ENCODE measurements at regions not wholly inside any gene's neighbourhood (a gene's known extent, or its start where the extent isn't known, plus 50 kb on each side); places are given as distances from the start of the nearest gene placed in this dataset.

DNA sequence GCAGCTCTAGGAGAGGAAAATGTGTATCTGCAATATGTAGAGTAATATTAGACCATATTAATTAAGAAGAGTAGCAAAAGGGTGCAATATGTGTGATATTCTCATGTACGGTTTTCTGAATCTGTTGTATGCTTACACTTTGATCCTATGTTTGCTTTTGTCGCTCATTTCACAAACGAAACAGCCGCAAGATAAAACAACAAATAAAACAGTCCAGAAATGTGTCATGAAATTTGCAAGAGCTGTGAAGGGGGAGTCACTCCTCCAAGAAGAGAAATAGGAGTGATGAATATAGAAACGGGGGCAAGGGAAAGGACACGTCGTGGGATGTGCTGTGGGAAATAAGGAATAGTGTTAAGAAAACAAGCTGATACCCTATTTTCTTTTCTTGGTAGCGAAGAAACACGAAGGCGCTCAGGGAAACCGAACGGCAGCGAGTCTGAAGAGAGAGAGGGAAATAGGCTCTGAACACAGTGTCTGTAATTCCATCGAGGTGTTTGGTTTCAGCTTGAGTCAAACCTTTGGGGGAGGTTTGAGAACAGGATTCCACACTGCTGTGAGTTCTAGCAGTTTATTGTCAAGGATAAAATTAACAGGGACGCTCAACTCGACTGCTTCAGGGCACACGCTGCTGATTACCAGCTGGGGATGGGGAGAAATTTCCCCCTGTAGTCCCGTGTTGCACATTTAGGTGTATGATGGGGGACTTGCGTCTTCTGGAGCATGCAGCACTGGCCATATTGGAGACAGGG, 595.6 kb upstream of the TENM3 start:
- DNase-seq = no peak

- DNase-seq = no peak
These were observed 593.0 kb upstream of the TENM3 start for GRCh38 chr4:181650033-181650825.

DNA sequence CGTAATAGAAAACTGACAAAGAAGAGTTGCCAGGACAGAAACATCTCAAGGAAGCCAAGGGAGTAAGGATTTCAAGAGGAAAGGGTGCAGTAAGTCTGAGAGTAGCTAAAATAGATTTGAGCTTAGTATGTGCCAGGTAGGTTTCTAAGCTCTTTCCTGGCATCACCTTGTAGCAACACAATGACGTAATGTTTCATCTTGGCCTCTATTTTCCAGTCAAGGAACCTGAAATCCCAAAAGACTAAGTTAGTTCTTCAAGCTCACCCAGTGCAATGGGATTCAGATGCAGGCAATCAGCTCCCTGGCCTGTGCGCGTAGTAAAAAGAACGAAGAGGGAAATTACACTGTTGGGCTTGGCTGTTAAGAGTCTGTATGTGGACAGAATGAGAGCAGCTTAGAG, 586.5 kb upstream of the TENM3 start:
- DNase-seq = no peak

- DNase-seq = no peak
These were observed 584.0 kb upstream of the TENM3 start for GRCh38 chr4:181659202-181659601.

DNA sequence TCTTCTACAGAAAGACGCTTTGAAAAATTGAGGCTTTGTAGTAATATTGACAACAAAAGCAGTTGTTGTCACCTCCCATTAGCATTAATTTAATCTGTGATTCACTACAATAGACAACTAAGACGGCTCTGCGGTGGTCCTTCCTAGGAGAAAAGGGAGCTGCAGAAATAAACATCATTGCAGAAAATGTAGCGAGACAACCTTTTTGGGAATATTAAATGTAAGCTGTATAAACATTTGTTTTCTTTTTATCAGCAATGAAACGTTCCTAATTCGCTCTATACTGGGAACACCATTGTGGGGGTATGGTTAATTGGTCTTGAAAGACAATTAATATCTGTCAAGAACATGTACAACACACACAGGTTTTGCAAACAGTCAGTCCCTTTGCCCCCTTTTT, 583.3 kb upstream of the TENM3 start:
- no peak for DNase-seq

DNA sequence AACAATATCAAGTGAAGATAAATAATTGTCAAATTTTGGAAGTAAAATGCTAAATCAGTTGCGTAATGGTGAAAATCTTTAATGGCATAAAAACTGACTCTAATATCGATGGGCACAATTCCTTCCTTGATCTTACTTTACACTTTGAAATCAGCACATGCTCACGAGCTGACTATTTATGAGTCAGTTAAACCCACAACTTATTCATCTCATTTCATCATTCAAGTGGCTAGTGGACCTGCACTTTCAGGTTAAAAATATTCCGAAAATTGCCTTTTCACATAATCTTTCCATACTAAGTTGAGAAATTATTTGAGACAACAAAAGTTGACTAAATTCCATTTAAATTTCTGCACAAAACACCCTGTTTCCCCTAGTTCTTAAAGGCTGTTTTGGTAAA, 582.1 kb upstream of the TENM3 start:
- DNase-seq = no peak

DNA sequence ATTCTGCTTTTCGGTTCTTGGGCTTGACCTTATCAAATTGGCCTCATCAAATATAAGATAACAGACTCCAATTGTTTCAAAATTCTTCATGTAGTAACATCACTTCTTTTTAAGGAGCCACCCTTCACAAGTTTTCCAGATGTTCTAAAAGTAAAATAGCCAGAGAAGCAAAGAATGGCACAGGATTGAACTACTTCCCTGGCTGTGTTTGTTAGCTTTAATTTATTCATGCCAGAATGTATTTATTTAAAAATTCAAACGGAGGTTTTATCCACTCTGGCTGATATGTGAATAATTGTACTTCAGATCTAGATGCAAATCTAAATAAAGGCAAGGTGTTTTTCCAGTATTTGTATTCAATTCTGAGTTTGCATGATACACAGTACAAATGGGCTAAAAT, 581.3 kb upstream of the TENM3 start:
- DNase-seq = no peak

- no peak for DNase-seq
These were observed 580.8 kb upstream of the TENM3 start for GRCh38 chr4:181662383-181662782.

DNA sequence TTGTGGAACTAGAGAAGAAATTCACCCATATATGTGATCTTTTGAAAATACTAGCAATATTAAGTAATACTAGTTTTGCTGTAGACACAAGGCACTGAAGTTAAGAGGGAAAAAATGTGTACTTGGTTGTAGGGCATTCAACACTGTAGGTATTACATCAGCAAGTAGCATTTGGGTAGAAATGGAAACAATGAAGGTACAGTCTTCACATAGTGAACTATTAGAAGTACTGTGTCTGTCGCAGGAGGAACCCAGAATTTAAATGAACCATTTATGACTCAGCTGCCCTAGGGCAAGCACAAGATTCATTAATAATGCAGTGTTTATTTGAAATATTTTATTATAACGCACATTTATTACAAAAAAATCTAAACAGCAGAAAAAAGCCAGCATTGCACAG, 572.7 kb upstream of the TENM3 start:
- DNase-seq = no peak

DNA sequence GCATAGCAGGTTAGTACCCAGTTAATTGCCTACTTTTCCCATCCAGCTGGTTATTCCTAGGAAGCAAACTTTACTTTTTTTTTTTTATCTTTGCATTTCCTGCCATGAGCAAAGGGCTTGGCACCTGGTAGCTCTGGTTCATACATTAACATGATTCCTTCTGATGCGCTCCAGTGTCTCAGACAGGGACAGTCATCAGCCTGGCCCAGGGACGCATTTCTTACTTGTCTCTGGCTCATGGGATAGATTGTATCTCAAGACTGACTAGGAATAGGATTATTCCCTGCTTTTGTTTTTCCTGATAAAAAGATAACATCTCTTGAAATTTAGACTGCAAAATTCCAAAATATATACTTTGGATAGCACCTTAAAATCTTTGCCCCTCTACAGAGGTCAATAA, 571.5 kb upstream of the TENM3 start:
- no peak for DNase-seq

DNA sequence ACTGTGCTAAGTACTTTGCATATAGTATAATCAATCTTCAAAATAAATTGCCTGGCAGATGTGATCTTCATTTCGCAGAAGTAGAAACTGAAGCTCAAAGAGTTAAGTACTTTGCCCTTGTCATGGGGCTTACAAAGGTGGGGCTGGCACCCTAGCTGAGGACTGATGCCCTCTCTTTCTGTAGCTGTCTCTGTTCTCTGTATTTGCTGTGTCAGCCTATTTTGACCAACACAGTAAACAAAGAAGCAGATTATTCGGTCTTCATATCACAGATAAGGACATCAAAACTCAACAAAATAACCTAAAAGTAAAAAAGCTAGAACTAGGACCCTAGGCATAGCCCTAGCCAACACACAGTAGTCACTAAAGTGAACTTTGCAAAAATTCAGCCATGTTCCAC, 570.5 kb upstream of the TENM3 start:
- no peak for DNase-seq

DNA sequence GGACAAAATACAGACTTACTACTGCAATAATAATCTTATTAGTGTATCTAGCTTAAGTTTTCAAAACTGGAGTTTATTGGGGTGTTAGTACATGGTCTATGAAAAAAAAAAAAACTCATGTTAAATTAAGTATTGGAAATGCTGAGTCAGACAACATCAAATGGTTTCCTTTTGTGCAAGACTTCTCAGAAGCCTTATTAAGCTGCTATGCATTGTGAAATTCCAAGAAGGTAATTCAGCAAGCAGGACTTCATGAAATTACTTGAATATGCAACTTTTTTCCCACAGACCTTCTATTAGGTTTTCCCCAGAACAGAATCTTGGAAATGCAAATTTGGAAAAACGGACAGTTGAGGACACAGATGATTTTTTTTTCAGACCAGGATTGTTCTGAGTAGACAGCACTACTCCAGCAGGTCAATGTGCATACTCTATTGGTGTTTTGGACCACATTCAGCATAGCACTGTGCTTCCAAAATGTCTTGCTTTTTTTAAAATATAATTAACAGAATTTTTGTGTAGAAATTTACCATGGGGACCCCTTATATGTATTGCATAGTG, 568.8 kb upstream of the TENM3 start:
- DNase-seq = no peak

DNA sequence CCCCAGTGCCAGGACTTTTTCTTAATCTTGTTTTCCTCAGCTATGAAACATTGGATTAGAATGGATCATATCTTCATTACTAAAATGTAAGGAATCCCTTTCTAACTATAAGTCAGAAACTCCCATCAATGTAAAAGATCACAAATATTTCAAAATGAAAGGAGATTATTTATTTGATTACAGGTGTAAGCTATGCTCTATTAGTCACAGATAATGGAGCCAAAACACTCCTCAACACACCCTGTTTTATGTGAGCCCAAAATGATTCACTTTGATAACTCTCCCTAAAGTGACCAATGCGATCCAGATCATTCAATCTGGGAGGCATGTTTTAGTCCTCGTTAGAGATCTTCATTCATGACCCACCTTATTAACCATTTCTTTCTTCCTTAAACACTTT, 566.7 kb upstream of the TENM3 start:
- DNase-seq = no peak

DNA sequence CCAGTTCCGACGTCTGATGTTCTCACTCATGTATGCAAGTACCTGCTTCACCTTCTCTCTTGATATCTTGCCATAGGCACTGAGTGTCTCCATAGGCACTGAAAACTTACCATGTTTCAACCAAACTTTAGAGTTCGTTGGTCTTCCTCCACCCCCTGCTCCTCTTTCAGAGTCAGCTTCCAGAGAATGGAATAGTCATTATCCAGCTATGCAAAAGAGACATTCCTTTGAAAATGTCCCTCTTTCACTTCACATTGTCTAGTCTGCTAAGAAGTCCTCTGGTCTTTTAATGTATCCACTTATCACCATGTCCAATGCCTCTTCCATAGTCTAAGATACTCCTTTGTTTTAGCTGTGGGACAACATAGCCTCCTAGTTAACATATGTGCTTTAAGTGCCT, 566.0 kb upstream of the TENM3 start:
- DNase-seq = no peak

- DNase-seq = no peak
These were observed 565.6 kb upstream of the TENM3 start for GRCh38 chr4:181677621-181678020.

DNA sequence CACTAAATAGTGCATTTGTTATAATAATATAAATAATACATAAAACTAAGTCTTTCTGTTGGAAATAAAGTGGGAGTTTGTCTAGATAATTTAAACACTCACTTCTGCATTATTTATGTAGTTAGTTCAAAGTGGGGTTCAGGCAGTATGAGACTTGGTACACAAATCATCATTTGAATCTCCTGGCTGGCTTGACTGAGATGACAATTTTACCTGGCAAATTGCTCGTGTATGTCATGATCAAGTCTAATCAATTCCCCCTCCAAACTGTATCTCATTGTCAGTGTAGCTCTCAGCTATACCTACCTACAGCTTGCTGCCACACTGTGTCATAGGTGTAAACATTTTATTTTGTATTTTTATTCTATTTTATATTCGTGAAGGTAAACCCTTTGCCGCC, 563.4 kb upstream of the TENM3 start:
- DNase-seq = no peak

DNA sequence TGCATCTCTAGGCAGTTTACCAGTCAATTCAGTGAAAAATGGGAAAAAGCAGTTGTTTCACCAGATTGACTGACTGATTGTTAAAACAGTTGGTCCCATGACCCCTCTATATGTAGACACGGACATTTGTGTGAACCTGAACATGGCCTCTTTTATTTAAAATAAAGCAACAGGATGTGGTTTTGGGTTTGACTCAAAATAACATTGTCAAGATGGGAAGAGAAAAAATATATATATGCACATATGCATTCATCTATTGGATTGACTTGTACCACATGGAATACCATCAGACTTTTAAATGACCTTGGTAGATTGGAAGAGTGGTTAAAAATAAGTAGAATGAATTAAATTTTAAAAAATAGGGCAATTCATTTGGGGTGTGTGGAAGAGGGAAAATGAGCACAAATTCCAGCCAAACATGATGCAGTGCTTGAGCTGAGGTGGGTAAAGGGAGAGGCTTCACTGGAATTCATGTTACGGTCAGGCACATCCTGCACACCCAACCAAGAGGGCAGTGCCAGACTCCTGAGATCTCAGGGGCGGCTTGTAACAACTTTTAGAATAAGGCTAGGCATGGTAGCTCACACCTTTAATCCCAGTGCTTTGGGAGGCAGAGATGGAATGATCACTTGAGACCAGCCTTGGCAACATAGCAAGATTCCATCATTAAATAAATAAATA, 560.7 kb upstream of the TENM3 start:
- no peak for DNase-seq

- no peak for DNase-seq
These were observed 558.9 kb upstream of the TENM3 start for GRCh38 chr4:181684310-181684709.

GRCh38 chr4:181685461-181685860, 557.7 kb upstream of the TENM3 start:
- DNase-seq = no peak

- DNase-seq = no peak
These were observed 557.3 kb upstream of the TENM3 start for GRCh38 chr4:181685911-181686310.

DNA sequence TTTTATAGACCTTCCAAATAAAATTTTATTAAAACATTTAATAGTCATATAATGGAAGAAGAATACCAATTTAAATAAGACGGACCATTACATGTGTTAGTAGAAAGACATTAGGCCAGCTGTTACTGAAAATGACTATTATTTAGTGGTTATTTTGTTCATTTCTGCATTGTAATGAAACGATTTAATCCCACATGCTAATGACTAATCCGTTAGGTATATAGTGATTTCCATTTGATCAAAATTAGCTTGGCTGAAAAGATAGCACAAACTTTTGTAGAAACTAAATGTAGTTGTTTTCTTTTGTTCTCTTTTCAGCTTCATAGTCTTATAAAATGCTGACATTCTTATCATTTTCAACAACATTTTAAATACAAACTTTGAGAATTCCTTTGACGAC, 556.1 kb upstream of the TENM3 start:
- no peak for DNase-seq

GRCh38 chr4:181688432-181688831, 554.8 kb upstream of the TENM3 start:
- no peak for DNase-seq

GRCh38 chr4:181688872-181689271, 554.3 kb upstream of the TENM3 start:
- DNase-seq = no peak

DNA sequence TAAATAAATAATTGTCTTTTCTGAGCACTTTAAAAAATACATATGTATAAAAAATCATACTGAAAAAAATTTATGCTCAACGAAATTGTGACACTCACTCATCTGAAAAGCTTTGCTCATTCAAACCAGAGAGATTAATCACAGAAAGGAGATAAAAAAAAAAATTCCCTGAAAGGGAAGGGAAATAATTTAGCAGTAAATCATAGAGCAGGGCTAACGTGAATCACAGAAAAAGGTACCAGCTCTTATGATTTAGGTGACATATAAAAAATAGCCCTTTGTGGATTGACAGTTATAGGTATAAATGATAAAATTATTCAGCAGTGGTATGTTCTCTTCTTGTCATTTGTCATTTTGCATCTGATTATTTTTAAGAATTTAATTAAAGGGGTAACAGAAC, 552.7 kb upstream of the TENM3 start:
- no peak for DNase-seq
